ENCODE measurements at regions not wholly inside any gene's neighbourhood (a gene's known extent, or its start where the extent isn't known, plus 50 kb on each side); places are given as distances from the start of the nearest gene placed in this dataset.

- TF ChIP-seq CTCF (conservative IDR thresholded peaks at IDR 0.05 in 1 of 2, IDR thresholded peaks at IDR 0.05 in 1 of 2; ENCODE audit: low read depth in 1 of 2, low read length in 2 of 2): no peak
- TF ChIP-seq EZH2 (IDR thresholded peaks at IDR 0.05; ENCODE audit: low read length, missing control alignments): no peak
Observed at GRCh38 chr6:23661549-23661948, 464.5 kb upstream of the NRSN1 start.
